GM23338 (cell line): ENCODE measurements at regions not wholly inside any gene's neighbourhood (a gene's known extent, or its start where the extent isn't known, plus 50 kb on each side); places are given as distances from the start of the nearest gene placed in this dataset.

Experiments used
- CTCF ChIP-seq, 2 experiments: fragments of 200-600 bp in 1 of 2; sonication (generic) in 1 of 2; conservative IDR thresholded peaks; 2 replicates each; pipeline versions ENCODE4 v1.5.1 to v1.6.1; 2016 to 2017; ENCODE audit warnings: antibody characterized with exemption in 2 of 2, low read depth in 2 of 2, mild to moderate bottlenecking in 2 of 2, moderate library complexity in 1 of 2
- EZH2 ChIP-seq: fragments of 200-600 bp; sonication (generic); IDR thresholded peaks from one replicate; pipeline ENCODE4 v1.8.0; 2017; ENCODE audit warnings: antibody characterized with exemption, mild to moderate bottlenecking, low read depth; ENCODE audit not compliant: unreplicated experiment
- EZH2phosphoT487 ChIP-seq: fragments of 200-600 bp; sonication (generic); IDR thresholded peaks from one replicate; pipeline ENCODE4 v1.8.1; 2018; ENCODE audit warnings: antibody characterized with exemption; ENCODE audit not compliant: unreplicated experiment
- POLR2AphosphoS5 ChIP-seq: IDR thresholded peaks from 2 replicates; pipeline ENCODE4 v1.6.1; 2016; ENCODE audit warnings: antibody characterized with exemption, low read depth

GRCh38 chr20:6305536-6305935 lies 182.7 kb upstream of the FERMT1 start:
- no peak for TF ChIP-seq CTCF (conservative IDR thresholded peaks at IDR 0.05; ENCODE audit: low read depth in 2 of 2)
- TF ChIP-seq POLR2AphosphoS5: no peak
- no peak for TF ChIP-seq EZH2
- TF ChIP-seq EZH2phosphoT487: no peak
